Stimulated activated CD4-positive, alpha-beta T cell treated with anti-CD3 and anti-CD28 coated beads, TNF-alpha, amount 100 ng/mL, for 1 hour (primary cell): ENCODE measurements at regions not wholly inside any gene's neighbourhood (a gene's known extent, or its start where the extent isn't known, plus 50 kb on each side); places are given as distances from the start of the nearest gene placed in this dataset.

Source experiments
- DNase-seq, 3 donors: peaks; one replicate each; pipeline ENCODE4 v3.0.0-alpha.2; 2020; ENCODE audit warnings: low read depth in 3 of 3, low spot score in 1 of 3

DNA sequence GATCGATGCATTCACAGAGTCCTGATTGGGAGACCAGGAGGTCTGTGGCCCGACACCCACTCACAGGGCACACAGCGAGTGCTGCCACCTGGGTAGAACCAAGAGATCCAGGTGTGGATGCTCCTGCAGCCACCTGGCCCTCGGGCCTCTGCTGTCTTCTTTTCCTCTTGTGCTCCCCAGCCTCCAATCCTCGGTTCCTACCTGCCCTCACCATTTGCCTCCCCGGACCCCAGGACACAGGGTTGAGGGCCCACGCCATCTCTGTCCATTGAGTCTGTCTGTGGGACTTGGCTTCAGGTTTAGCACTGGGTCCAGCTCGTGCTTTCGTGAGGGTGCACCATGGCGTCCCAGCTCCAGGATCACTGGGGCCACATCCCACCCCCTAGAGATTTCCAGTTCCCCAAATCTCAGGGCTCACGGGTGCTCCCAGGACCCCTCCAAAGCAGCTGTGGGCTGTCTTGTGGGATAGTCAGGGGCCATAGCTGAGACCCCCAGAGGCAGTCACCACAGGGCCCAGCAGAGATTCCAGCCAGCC is 591.1 kb downstream of the BRD1 start:
- DNase-seq, result no peak

DNA sequence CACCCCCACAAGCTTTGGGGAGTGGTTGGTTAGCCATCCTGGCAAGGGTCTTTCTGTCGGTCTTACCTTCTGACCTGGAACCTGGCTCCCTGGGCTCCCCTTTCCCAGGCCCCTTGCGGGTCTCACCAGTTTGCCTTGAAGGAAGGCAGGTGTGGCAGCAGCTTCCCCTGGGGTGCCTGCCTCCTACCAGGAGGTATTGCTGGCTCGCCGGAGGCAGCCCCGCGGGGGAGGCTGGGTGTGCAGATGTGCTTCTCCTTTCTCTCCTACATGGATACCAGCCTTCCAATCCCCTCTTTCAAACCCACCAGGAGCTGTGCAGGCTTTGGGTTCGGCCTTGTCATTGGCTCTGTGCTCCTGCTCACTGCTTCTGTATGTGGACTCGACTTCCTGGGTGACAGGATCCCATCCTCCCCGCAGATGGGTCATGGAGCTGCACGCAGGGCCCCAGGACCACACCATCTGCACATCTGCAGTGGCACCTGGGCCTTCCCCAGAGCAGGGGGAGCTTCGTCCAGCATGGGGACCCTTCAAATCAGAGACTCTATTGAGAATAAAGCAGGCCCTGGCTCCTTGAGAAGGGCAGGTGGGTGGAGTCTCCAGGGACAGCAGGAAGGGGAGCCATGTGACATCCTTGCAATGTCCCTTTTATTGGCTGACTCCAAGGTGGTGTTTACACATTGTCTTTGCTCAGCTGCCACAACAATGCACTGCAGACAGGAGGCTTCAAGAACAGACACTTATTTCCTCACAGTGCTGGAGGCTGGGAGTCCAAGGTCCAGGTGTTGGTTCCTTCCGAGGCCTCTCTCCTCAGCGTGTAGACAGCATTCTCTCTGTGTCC is 592.0 kb downstream of the BRD1 start:
- no peak for DNase-seq

DNA sequence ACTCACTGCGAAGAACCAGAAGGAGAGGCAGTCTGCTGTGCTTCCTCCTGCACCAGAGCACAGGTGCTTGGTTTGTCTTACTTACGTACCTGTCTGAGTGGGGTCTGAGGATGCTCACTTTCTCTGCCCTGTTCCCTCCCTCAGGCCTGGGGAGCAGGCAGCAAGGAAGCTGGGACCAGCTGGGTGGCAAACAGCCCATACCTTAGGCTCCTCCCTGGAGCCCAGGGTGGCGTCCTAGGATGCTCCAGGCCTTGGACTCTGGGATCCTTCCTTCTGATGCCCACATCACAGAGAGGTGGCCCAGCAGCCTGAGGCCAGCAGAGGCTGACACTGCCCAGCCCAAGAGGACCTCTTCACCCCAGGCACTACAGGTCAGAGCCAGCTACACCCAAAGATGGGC is 593.2 kb downstream of the BRD1 start:
- DNase-seq, result no peak

DNA sequence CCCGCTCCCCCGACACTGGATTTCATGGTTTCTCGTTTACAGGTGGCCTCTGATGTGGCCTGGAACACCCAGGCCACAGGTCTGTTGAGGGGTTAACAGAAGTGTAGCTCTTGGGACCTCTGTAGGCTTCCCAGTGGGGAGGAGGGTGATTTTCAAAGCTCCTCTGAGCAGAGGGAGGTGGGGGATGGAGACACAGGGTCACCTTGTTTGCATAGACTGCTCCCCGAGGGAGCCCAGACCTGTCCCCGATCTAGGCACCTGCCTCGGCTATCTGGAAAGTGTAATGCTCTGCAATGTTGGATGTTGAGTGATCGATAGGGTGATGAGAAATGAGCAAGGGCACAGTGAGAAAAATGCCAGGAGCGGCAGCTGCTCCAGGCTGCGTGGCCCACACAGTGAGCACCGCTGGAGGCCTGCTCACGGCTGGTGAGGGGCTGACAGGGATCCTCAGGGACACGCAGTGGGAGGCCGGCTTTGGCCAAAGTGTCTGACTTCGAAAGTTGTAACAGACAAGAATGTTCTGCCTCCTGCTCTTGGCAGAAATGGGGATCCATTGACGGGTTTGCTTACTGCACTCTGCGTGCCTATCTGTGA is 594.1 kb downstream of the BRD1 start:
- DNase-seq, result no peak

DNA sequence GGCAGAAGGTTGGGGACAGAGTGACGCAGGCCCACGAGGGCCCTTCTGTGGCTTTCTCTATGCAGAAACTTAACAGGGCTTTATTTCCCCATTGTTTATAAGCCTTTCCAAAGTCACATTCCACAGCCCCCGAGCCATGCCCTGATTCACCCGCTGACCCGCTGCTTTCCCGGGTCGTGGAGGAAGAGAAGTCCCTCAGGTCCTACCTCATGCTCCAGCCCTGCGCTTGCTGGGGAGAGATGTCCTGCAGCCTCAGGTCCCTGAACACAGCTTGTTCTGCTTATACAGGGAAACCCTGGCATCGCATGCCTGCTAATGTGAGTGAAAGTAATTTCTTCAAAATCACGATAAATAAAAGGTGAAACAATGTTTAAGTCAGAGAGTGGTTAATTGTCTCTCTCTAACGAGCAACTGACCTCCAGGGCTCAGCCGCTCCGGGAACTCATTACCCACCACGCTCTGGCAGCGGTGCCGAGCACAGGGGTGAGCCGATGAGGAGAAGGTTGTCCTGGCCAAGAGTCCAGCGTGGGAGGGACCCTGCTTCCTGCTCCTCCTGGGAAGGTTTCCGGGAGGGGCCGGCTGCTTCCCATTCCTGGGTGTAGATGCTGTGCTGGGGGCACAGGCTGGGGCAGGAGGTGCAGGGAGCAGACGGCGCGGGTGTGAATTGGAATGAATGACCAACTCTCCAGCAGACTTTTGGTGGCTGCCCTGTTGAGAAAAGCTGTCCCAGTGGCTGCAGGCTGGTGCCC is 595.2 kb downstream of the BRD1 start:
- no peak for DNase-seq

DNA sequence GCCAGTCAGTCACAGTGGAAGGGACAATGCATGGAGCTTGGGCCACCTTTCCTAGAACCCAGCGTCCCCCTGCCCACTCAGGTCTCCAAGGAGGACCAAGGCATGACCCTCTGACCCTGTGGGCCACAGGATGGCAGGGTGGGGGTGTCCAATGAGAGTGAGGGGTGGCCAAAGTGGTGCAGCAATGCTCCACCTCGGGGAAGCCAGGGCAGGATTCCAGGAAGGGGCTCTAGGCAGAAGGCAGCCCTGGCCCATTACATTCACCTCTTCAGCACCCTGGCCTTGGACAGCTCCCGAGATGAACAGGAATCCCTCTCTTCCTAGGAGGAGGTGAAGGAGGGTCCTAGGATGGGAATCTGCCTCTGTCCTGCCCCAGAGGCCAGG is 597.5 kb downstream of the BRD1 start:
- DNase-seq, result no peak

DNA sequence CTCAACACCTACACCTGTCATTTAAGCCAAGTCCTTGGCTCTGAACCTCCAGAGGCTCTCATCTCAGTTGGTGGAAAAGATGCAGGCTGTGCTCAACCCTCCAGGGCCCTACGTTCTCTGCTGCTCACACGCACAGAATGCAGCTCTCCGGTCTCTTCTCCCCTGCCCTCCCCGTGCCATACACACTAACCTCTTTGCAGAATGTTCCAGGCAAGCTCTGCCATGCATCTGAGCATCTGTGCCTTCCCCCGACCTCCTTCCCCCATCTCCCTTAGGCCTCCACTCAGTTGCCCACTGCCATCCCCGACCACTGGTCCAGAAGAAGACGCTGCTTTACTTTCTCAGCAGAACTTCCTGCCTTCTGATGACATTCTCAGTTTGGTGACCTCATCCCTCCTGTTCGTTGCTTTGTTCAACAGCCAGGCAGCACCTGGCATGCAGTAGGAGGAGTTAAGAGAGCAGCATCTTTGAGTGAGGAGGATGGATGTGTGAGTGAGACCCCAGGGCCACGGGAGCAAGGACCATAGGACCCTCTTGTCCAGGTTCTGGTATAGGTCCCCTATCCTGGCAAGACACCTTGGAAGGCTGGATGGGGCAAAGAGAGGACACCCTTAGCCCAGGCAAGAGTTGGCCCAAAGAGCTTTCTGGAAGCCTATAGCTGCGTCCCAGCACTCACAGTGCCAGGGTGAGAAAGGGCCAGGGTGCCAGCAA is 598.0 kb downstream of the BRD1 start:
- no peak for DNase-seq

DNA sequence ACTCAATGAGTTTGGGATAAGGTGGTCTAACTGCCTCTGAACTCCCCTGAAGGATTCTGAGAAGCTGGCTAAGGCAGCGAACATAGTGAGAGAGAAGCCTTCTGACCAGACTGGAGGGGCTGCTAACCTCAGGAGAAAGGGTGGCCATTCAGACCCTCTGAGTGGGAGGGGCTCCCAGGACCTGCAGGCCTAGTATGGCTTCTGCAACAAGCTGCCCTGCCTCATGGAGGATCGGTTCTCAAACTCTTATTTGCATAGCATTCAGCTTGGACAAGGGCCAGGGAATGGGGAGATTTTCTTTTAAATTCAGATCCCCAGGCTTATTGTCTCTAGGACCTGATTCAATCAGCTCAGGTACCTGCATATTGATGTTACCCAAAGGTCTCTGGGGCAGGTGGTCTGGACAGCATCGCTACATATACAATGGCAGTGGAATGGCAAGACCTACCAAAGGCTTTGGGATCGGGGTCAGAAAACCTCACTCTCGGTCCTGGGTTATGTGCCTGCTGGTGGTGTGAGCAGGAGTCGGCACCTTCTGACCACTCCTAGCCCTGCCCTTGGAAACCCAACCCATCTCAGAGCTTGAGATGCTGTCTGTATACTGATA is 599.1 kb downstream of the BRD1 start:
- no peak for DNase-seq

DNA sequence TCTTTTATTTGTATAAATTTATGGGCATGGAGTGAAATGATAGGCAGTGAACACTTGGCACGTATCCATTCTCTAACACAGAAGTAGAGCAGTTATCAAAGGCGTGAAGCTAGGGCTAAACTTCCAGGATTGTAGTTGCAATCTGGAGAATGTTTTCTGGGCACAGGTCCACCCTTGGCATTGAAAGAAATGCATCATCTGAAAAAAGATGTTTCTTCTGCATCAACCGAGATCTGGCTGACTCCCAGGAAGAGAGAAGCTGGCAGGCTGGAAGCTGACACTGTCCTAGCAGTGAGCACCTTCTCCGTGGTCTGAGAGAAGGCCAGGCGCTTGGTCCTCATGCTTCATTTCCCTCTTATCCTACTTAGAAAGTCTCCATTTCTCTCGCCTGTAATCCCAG is 600.0 kb downstream of the BRD1 start:
- no peak for DNase-seq

DNA sequence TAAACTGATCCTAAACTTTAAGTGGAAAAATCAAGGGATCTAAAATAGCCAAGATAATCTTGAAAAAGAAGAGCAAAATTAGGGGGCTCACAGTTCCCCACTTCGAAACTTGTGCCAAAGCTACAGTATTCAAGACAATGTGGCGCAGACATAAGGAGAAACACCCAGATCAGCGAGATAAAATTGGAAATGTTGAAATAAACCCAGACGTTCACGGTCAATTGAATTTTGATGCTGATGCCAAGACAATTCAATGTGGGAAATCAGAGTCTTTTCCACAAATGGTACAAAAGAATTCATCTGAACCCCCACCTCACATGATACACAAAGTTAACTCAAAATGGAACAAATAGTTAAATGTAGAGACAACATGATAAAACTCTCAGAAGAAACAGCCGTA is 601.6 kb downstream of the BRD1 start:
- no peak for DNase-seq

DNA sequence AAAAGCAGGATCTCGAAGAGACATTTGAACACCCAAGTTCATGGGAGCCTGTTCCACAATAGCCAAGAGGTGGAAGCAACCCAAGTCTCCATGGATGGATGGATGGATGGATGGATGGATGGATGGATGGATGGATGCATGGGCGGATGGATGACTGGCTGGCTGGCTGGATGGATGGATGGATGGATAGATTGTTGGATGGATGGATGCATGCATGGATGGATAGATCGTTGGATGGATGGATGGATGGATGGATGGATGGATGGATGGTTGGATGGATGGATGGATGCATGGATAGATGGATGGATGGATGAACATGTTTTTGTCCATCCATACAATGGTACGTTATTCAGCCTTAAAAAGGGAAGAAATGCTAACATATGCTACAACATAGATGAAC is 603.4 kb downstream of the BRD1 start:
- DNase-seq, result no peak

DNA sequence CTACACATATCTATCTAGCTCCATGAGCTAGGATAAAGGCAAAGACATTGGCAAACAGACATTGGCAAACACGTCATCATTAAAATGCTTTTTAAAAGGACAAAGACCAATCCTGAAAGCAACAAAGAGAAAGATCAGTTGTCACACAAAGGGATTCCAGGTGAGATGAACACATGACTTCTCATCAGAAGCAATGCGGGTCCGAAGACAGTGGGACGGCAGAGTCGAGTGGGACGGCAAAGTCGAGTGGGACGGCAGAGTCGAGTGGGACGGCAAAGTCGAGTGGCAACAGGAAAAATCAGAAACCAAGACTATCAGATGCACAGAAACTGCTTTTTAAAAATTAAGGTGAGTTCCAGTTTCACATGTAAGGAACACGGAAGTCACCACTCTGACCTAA is 609.5 kb downstream of the BRD1 start:
- DNase-seq, result no peak

DNA sequence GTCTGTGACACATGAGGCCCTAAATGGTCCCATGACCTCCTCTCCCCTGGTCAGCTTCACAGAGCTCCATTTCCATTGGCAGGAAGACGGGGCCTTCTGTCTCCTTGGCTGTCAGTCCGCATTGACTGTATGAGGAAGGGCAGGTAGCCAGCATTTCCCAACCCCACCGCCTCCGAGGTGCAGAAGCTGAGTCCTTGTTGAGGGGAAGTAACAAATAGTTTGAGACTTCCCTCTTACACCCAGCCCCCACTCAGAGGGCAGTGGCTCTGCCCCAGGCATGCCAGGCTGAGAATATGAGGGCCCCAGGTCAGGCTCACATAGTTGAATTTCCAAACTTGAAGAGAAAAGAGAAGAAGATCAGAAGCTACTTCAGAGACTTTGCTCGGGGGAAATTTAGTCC is 611.1 kb downstream of the BRD1 start:
- no peak for DNase-seq

DNA sequence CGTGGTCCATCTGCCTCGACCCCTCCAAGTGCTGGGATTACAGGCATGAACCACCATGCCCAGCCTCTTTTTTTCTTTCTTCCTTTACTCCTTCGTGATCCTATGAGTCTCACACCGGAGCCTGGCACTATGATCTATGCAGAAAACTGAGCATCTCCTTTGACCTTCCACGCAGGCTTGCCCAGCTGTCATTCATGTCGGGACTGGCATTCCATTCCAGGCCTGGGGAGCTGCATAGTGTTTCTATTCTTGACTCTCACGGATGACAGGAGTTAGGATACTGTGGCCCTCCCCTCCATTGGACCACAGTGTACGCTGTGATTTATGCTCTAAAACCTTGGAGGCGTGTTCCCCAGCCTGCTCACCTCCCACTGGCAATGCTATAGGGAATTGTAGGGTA is 611.8 kb downstream of the BRD1 start:
- DNase-seq, result no peak

DNA sequence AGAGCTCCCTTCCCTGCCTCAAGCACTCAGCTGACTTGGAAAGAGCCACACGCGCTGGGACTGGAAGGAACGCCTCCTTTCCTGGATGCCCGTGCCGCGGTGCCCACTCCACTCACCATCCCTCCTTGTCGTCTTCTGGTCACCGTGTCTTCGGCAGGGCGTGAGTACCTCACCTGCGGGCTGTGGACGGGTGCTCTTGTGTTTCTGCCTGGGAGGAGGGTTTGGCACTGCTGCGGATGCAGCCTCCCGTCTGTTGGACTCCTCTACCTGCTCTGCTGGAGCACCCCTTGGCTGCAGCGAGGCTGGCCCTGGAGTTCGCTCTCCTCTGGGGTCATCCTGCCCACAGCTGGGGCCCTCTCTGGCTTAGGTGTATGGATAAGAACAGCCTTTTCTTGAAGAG is 612.7 kb downstream of the BRD1 start:
- no peak for DNase-seq

DNA sequence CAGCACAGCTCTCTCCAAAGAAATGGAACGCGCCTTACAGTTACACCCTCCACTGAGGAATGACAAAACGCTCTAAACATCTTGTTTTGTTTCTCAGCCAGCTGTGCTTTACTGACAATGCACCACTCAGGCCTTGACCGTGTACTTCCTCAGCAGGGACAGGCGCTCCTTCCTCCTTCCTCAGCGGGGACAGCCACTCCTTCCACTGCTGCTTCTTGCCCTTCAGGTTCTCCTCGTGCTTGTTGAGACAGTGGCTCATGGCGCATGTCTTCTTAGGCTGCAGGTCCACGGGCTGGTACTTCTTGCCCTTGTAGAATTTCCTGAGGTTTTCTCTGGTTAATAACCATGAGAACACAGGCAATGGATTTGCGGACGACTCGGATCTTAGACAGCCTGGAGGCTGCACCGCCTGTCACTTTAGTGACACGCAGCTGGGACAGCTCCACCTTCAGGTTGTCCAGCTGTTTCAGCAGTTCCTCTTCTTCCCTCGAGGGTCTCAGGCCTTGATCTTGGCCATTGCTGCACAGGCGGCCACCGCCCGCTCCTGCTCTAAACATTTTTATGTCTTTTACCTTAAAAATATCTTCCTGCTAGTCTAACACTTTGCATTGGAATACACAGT is 613.8 kb downstream of the BRD1 start:
- no peak for DNase-seq

DNA sequence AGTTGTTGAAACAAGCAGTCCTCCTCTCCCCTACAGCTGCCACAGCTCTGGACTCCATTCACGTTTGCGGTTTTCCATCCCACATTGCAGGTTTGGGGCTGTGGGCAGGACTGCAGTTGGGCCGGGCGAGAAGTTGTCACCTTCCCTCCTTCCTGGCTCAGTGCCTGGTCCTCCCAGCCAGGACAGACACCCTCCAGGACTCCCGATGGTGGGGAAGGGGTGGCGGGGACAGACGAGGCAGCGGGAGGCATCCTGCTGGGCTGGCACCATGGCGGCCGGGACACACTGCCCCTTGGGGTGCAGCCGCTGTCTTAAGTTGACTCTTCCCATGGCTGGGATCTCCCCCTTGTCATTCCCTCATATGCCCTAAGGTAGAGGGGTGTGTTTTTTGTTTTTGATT is 615.2 kb downstream of the BRD1 start:
- DNase-seq, result no peak

DNA sequence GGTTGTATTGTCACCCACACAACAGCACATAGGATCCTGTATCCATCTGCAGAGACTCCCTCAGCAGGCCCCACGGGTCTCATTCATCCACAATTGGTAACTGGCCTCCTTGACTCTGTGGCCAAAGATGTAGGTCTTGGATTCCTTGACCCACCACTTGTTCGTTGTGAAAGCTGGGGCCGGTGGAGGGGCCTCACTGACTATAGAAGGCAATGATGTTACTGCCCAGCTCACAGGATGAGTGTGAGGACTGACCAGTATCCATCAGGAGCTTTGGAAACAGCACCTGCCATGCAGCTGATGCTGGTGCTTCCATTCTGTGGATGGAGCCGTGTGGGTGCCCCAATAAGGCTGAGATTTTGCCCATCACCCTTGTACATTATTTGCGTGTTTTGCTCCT is 615.7 kb downstream of the BRD1 start:
- no peak for DNase-seq

DNA sequence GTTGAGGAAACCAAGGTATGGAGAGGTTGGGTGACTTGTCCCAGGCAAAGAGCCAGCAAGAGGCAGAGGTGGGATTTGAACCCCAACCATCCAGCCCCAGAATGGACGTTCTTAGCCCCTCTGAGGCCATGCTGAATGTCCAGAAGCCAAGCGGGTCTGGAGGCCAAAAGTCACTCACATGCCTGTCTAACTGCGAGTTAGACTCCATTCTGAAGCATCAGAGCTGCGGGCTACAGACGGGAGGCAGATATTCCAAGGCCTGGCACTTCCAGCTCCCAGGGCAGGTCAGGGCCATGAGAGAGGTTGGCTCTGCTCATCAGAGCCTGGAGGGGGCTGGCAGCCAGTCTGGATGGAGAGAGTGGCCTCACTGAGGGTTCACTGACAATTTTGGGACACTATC is 616.5 kb downstream of the BRD1 start:
- DNase-seq, result no peak

DNA sequence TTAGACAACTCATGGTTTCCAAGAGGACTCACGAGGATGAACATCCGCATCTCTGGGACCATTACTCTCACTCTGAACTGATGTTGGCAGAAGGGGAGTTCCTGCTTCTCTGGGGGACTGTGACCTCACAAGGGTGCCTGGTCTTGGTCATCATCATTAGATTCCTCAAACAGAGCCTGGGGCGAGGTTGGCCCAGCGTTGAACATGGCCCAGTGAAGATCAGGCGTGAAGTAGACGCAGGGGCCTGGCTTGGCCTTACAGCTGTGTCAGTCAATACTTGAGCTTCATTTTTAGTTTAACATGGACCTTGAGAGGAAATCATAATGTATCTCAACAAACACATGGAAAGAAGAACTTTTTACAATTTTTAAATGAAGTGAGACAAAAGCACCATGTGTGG is 617.1 kb downstream of the BRD1 start:
- DNase-seq, result no peak
